ENCODE measurements at regions not wholly inside any gene's neighbourhood (a gene's known extent, or its start where the extent isn't known, plus 50 kb on each side); places are given as distances from the start of the nearest gene placed in this dataset.

DNA sequence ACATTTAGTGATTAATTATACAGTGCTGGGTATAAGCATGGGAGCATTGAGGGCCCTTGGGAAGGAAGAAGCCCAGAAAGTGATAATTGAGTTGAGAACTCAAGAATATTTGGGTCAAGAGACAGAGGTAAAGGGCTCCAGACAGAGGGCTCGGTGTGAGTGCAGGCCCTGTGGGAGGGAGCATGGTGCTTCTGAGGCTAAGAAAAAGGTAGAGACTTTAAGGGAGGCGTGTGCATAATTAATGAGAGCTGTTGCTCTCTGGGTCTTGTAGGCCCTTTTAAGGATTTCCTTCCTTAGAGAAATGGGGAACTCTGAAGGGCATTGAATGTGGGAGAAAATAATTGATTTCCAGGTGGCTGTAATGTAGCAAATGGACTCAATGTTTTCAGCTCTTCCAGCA is 735.0 kb upstream of the POU3F3 start:
- TF ChIP-seq, protein P1, sequence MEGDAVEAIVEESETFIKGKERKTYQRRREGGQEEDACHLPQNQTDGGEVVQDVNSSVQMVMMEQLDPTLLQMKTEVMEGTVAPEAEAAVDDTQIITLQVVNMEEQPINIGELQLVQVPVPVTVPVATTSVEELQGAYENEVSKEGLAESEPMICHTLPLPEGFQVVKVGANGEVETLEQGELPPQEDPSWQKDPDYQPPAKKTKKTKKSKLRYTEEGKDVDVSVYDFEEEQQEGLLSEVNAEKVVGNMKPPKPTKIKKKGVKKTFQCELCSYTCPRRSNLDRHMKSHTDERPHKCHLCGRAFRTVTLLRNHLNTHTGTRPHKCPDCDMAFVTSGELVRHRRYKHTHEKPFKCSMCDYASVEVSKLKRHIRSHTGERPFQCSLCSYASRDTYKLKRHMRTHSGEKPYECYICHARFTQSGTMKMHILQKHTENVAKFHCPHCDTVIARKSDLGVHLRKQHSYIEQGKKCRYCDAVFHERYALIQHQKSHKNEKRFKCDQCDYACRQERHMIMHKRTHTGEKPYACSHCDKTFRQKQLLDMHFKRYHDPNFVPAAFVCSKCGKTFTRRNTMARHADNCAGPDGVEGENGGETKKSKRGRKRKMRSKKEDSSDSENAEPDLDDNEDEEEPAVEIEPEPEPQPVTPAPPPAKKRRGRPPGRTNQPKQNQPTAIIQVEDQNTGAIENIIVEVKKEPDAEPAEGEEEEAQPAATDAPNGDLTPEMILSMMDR (conservative IDR thresholded peaks at IDR 0.05; ENCODE audit: low read depth, low read length): no peak
- no peaks in the 10 kb centered on the region for H3K27me3 ChIP-seq (ENCODE audit: insufficient read depth, low read depth)
- H3K79me2 ChIP-seq (ENCODE audit: insufficient read depth, low read depth): no peaks in the 10 kb centered on the region
- H3K9ac ChIP-seq: no peak overlapping the region
- H3K4me3 ChIP-seq (IDR thresholded peaks at IDR 0.05; ENCODE audit: insufficient read depth, low read depth, low read length): no peak overlapping the region
- no peak overlapping the region for H3K27ac ChIP-seq
- H3K4me1 ChIP-seq (ENCODE audit: low read depth, poor library complexity, severe bottlenecking): no peaks in the 10 kb centered on the region
- H2AFZ ChIP-seq (ENCODE audit: low read depth): no peak overlapping the region
- H3K36me3 ChIP-seq (ENCODE audit: insufficient read depth): no peaks in the 10 kb centered on the region
- H3K4me2 ChIP-seq: no peak overlapping the region
- H4K20me1 ChIP-seq (ENCODE audit: insufficient read depth): no peaks in the 10 kb centered on the region

DNA sequence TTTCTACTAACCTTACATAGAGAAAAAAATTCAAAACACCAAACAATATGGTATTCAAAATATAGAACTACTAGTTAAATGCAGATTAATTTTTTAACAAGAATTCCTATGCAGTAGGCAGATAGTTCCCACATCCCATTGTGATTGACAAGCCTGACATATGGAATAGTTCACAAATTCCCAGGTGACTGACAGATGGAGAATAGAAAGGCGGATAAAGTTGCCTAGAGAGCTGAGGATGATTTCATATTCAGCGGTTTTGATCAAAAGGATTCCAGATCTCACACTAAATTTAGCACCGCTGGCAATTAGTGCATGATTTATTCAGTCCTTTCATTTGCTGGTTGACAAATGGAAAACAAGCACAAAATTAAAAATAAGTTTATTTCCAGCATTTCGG is 733.7 kb upstream of the POU3F3 start:
- Histone ChIP-seq H3K4me2 (no peak overlapping the region), H3K4me3 (IDR thresholded peaks at IDR 0.05; ENCODE audit: insufficient read depth, low read depth, low read length) (no peak overlapping the region), H3K4me1 (ENCODE audit: low read depth, poor library complexity, severe bottlenecking) (no peaks in the 10 kb centered on the region), H3K36me3 (ENCODE audit: insufficient read depth) (no peaks in the 10 kb centered on the region), H2AFZ (ENCODE audit: low read depth) (no peak overlapping the region), H3K27ac (no peak overlapping the region), H3K9ac (no peak overlapping the region), H3K79me2 (ENCODE audit: insufficient read depth, low read depth) (no peaks in the 10 kb centered on the region), H3K27me3 (ENCODE audit: insufficient read depth, low read depth) (no peaks in the 10 kb centered on the region), H4K20me1 (ENCODE audit: insufficient read depth) (no peaks in the 10 kb centered on the region)
- TF ChIP-seq, protein P1 (conservative IDR thresholded peaks at IDR 0.05; ENCODE audit: low read depth, low read length): no peak

DNA sequence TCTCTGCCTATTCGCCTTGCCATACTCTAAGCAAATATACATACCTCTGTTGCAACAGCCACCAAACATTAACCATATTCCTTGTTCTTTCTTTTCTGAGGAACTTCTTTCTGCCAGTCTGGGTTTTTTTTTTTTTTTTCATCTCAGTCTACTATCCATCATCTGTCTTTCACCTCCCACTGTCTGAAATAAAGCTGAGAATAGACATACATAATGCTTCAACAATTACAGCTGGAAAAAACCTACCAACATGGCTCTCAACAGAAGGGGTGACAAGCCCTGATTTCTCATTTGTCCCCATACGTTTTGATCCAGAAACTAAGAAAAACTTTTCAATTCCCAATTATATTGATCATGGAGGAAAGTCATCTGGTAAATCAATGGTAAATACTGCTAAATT is 728.8 kb upstream of the POU3F3 start:
- H3K27me3 ChIP-seq (ENCODE audit: insufficient read depth, low read depth): no peaks in the 10 kb centered on the region
- H3K4me1 ChIP-seq (ENCODE audit: low read depth, poor library complexity, severe bottlenecking): peaks cover 4% of the 10 kb centered on the region
- no peak overlapping the region for H2AFZ ChIP-seq (ENCODE audit: low read depth)
- H3K4me2 ChIP-seq: no peak overlapping the region
- no peak overlapping the region for H3K9ac ChIP-seq
- H3K4me3 ChIP-seq (IDR thresholded peaks at IDR 0.05; ENCODE audit: insufficient read depth, low read depth, low read length): no peak overlapping the region
- no peaks in the 10 kb centered on the region for H4K20me1 ChIP-seq (ENCODE audit: insufficient read depth)
- TF ChIP-seq, protein P1 (conservative IDR thresholded peaks at IDR 0.05; ENCODE audit: low read depth, low read length): no peak
- no peaks in the 10 kb centered on the region for H3K79me2 ChIP-seq (ENCODE audit: insufficient read depth, low read depth)
- no peak overlapping the region for H3K27ac ChIP-seq
- H3K36me3 ChIP-seq (ENCODE audit: insufficient read depth): no peaks in the 10 kb centered on the region

DNA sequence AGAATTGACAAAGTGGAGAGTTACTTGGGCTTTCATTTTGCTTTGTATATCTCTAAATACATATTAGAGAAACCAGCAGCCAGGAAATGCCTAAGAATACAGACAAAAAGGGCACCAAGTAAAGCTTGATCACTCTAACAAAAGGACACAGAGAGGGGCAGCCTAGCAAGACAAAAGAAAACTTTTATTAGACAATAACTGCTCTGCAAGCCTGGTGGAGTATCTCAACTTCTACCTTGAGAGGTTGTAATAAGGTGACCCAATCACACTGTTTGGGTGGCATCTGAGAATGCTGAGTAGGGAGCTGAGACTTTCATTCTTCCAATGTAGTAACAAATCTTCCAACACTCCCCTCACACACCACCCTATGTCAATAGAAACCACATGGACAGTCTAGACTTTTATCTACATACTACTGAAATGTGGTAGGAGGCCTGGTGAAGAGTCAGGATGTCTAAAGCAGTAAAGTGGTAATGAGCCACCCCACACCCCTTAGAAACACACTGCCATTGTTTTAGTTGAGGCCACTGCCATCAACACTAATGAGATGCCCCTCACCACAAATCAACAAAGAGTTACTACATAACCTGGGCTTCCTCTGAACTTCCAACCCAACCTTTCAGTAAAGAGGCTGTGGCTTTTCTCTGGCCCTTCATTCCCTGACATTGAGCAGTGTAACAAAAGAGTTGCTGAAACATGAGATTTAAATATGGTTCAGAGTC is 726.7 kb upstream of the POU3F3 start:
- no peak overlapping the region for H3K4me3 ChIP-seq (IDR thresholded peaks at IDR 0.05; ENCODE audit: insufficient read depth, low read depth, low read length)
- H3K4me1 ChIP-seq (ENCODE audit: low read depth, poor library complexity, severe bottlenecking): peaks cover 4% of the 10 kb centered on the region
- H3K4me2 ChIP-seq: no peak overlapping the region

More for the DNA sequence above, 726.7 kb upstream of the POU3F3 start:
- Histone ChIP-seq H3K79me2 (ENCODE audit: insufficient read depth, low read depth) (no peaks in the 10 kb centered on the region), H3K9ac (no peak overlapping the region), H3K27me3 (ENCODE audit: insufficient read depth, low read depth) (no peaks in the 10 kb centered on the region), H4K20me1 (ENCODE audit: insufficient read depth) (no peaks in the 10 kb centered on the region), H2AFZ (ENCODE audit: low read depth) (no peak overlapping the region), H3K27ac (no peak overlapping the region), H3K36me3 (ENCODE audit: insufficient read depth) (no peaks in the 10 kb centered on the region)
- TF ChIP-seq, protein P1 (conservative IDR thresholded peaks at IDR 0.05; ENCODE audit: low read depth, low read length): no peak
